ENCODE measurements at regions not wholly inside any gene's neighbourhood (a gene's known extent, or its start where the extent isn't known, plus 50 kb on each side); places are given as distances from the start of the nearest gene placed in this dataset.
A peak's percentile ranks its signal among the peaks of the same experiment; 100 is the strongest.

DNA sequence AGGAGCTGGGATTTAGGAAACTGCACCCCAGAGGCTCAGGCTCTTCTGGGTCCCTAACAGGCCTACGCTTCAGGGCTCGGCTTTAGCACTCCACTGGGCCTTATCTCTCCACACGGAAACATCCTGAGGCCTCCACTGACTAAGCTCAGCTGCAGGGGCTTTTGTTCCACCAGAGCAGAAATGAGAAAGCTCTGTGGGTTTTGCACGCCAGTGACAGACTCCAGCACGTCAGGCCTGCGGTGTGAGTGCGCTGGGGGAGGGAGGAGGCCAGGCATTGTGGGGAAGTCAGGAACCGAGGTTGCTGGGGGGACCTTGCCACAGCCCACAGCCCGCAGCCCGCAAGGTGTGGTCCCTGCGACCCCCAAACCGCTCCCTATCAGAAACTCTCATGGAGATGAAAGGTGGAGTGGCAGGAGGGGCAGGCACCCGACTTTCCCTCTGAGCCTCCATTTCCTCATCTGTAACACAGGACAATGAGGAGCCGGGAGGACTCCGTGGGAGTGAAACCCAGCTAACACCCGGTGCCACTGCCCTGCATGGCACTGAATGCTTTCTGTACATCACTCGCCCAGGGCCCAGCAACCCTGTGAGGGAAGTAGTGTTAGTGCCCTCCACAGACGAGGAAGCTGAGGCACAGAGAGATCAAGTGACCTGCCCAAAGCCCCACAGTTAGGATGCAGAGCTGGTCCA is 106.5 kb downstream of the TPRA1 start:
- DNase-seq (ENCODE audit: low spot score), result no peak

- no peak for DNase-seq (ENCODE audit: low spot score)
Observed at GRCh38 chr3:127483005-127483641, 107.4 kb downstream of the TPRA1 start.

DNA sequence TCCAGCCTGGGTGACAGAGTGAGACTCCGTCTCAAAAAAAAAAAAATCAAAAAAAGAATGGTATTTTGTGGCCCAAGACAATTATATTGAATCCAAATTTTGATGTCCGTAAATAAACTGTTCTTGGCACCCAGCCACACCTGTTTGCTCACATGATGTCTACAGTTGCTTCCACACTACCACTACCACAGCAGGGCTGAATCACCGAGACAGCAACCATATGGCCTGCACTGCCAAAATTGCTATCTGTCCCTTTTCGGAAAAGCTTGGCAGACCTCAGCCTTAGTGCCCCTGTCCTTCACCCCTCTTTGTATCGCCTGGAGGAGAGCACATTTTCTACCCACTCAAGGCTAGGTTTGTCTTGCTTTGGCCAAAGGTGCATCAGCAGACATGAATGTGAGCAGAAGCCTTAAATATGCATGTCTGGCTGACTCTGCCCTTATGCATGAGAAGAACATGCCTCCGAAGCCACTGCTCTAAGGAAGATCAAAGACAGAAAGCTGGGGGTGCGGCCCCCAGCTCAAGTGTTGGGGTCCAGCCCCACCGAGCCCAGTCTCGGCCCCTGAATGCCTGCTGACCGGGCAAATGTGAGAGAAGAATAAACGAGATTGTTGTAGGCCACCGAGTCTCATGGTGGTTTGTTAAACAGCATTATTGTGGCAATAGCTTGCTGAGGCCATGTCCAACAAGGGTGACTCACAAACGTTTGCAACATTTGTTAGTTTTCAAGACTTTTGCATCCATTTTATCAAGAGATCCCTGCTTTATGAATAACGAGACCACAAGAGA is 108.1 kb downstream of the TPRA1 start:
- peak; percentile 45 for DNase-seq (ENCODE audit: low spot score)

DNA sequence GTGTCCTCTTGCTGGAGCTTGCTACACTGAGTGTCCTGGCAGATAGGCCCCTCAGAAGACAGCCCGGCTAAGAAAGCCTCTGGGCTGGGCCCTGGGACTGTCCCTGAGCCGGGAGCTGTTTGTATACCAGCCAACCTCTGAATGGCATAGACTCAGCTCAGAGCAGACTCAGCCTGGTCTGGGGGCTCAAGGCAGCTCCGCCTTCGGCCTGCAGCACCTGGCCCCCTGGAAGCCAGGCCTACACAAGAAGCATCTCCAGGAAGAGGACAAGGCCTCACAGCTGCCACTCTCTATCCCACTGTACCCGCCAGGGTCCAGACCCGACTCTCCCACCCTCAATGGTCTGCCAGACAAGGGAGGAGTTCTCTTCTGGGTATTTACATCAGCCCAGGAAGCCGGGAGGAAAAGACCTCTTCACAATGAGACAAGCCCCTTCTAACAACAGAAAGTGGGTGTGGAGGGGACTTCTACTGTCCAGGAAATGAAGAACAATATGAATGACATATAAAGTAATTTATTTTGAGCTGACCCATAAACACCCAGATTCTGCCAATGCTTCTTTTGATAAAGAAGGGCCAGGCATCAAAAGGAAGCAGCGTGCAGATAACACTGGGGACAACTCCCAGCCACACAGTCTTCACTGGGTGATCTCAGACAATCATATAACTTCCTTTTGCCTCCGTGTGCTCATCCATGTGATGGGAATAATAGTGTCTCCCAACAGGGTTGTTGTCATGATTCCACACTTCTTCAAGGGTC is 110.2 kb downstream of the TPRA1 start:
- DNase-seq (ENCODE audit: low spot score), result no peak

GRCh38 chr3:127479449-127479848 is 111.1 kb downstream of the TPRA1 start:
- DNase-seq (ENCODE audit: low spot score), result no peak

DNA sequence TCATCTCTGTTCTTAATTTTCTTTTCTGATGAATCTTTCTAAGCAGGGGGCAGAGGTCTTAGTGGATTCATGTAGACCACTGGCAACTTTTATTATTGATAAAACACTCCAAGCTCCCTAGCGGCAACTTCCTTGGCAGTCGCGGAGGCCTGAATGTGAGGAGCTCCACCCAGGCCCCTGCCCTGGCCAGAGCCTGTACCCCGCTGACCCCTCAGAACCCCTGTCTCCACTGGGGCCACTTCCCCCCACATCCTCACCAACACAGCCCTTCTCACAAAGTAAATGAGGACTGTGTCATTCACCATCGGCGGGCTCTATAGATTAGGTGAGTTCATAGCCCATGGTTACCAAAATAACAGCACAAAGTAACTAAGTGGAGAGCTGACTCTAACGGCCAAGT is 111.6 kb downstream of the TPRA1 start:
- no peak for DNase-seq (ENCODE audit: low spot score)

- DNase-seq (ENCODE audit: low spot score), result no peak
Observed at GRCh38 chr3:127477396-127477795, 113.1 kb downstream of the TPRA1 start.

DNA sequence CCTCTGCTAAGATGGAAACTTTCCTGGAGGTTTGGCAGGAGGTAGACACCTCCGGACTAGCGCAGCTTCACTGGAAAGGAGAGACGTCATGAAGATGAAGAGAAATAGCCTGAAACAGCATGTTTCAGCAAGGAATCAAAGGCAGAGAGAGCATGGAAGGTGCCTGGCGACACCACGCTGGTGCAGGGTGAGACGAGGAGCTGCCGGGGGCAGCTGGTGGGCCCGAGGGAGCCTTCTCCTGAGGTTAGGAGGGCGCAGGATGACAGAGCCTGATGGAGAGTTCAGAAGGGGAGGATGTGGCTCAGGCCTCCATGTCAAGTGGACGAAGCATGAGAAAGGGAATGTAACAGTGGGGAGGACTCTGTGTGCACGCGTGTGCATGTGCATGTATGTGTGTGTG is 113.6 kb downstream of the TPRA1 start:
- DNase-seq (ENCODE audit: low spot score), result no peak

DNA sequence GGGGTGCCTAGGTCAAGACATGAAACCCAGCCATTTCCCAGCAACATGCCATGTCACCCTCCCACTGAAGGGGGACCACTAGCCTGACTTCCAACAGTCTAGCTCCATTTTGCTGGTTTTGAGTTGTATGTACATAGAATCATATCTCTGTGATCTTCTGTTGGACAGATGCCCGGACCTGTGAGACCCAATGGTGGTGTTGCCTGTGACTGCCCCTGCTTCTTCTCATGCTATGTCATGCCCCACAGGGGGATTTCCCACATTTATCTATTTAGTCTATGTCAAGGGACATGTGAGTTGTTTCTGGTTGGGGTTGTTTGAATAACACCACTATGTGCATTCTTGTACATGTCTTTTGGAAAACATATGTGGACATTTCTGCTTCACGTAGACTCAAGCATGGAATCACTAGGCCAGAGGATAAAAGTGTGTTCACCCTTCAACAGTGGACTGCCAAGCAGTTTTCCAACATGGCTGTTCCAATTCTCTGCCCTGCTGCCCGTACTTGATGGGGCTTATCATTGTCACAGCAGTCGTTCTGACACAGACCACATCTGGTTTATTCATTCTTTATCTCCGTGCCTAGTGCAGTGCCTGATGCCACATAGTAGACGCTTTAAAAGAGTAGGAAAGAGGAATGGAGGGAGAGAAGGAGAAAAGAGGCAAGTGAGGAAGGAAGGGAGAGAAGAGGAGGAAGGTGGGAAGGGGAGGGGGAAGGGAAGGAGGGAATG is 114.4 kb downstream of the TPRA1 start:
- DNase-seq (ENCODE audit: low spot score), result no peak

GRCh38 chr3:127475391-127475790 is 115.1 kb downstream of the TPRA1 start:
- no peak for DNase-seq (ENCODE audit: low spot score)

DNA sequence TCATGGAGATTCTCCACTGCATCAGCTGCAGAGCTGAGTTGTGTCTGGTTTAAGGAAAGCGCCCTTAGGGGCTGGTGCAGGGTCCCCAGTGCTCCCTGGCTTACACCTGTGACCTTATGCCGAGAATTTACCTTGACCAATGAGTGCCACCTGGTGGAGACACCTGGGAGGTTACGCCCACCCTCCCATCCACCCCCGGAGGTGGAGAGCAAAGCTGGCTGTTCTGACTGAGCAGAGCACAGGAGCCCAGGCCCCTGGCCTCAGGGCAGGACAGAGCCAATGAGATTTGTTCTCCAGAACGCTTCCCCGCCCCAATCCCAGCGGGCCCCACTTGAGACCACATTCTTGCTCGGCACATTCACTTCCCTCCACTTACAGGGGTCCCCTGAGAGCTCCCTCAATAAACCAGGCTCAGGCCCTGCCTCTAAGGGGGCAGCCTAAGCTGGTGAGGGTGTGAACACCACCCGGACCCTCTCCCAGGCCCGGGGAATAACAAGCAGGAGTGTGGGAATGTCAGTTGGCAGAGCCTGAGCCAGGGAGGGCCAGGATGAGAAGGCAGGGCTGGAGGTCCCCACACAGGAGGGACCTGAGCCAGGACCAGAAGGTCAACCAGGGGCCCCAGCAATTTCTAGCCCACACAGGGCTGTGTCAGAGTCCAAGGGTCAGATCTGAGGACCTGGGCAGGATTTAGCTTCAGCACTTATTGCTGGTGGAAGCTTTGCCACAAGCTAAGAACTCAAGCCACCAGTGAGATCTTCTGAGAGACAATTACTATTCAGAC is 117.1 kb downstream of the TPRA1 start:
- DNase-seq (ENCODE audit: low spot score), result no peak

DNA sequence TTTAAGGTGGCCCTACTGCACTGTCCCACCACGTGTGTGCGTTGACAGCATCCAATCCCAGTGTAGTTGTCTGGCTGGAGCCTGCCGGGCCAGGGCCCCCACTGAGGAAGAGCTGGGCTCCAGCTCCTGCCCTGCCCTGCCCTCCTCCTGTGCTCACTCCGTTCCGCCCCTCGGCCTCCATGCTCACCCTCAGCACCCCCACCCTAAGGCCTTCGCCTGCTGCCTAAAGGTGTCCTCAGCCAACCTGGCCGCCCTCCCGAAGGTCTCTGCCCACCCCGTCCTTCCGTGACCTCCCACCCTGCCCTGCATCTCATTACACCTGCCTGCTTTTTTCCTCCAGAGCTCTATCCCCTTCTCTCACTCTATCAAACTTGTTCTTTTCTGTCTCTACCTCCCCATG is 118.0 kb downstream of the TPRA1 start:
- DNase-seq (ENCODE audit: low spot score), result no peak

- DNase-seq (ENCODE audit: low spot score), result no peak
Observed at GRCh38 chr3:127471142-127471541, 119.4 kb downstream of the TPRA1 start.

DNA sequence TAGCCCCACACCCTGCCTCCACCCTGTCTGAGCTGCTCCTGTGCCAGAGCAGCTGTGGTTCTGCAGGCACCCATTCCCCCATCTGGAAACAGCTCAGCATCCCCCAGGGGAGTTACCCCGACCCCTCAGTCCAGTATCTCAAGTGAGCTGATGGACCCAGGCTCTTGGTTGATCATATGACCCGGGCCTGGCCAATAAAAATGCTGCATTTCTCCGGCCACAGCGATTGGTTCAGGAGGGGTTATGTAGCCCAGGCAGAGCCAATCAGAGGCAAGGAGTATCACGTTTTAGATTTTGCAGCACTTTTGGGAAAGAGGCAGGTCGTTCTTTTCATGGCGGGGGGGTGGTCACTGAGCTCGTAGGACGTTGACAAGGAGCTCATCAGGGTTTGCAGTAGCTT is 120.8 kb downstream of the TPRA1 start:
- DNase-seq (ENCODE audit: low spot score), result no peak

GRCh38 chr3:127467391-127467790 is 123.1 kb downstream of the TPRA1 start:
- DNase-seq (ENCODE audit: low spot score), result no peak

GRCh38 chr3:127464642-127465041 is 125.9 kb downstream of the TPRA1 start:
- no peak for DNase-seq (ENCODE audit: low spot score)

DNA sequence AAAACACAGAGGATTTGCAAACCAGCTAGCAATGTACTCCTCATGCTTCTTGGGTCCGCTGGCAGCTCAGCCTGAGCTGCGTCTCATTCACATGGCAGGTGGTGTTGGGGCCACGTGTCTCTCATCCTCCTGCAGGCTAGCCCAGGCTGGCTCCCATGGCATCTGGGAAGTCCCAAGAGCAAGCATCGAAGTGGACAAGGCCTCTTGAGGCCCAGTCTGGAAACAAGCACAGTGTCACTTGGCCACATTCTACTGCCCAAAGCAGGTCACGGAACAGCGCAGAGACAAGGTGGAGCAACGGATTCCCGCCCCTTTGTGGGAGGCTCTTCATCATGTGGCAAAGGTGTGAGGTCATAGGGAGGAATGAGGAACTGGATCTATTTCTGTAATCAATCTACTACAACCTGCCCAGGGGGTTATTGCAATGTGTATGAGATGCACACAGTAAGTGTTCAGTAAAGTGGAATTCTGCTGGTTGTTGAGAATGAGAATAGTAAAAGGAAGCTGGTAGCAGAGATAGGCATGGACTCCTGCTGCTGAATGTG is 128.3 kb downstream of the TPRA1 start:
- no peak for DNase-seq (ENCODE audit: low spot score)

- no peak for DNase-seq (ENCODE audit: low spot score)
Observed at GRCh38 chr3:127461286-127461910, 129.1 kb downstream of the TPRA1 start.

- DNase-seq (ENCODE audit: low spot score), result no peak
Observed at GRCh38 chr3:127459891-127460290, 130.6 kb downstream of the TPRA1 start.

All from GM03348 (cell line).